GM21619 (cell line): ENCODE measurements at regions not wholly inside any gene's neighbourhood (a gene's known extent, or its start where the extent isn't known, plus 50 kb on each side); places are given as distances from the start of the nearest gene placed in this dataset.

ENCODE experiments used
- ATAC-seq: cut with Tn5 transposase; IDR thresholded peaks from one replicate; pipeline ENCODE4 v1.9.1; 2021; ENCODE audit not compliant: unreplicated experiment

- no peak for ATAC-seq
These were observed 143.3 kb upstream of the TMTC4 start for GRCh38 chr13:100817928-100818327.

GRCh38 chr13:100815476-100816046 is 141.0 kb upstream of the TMTC4 start:
- no peak for ATAC-seq

- ATAC-seq = no peak
These were observed 138.5 kb upstream of the TMTC4 start for GRCh38 chr13:100812982-100813584.

- no peak for ATAC-seq
These were observed 137.3 kb upstream of the TMTC4 start for GRCh38 chr13:100811928-100812327.

- no peak for ATAC-seq
These were observed 136.7 kb upstream of the TMTC4 start for GRCh38 chr13:100811024-100811865.

GRCh38 chr13:100810481-100810880 is 135.9 kb upstream of the TMTC4 start:
- ATAC-seq = no peak

GRCh38 chr13:100809856-100810255 is 135.3 kb upstream of the TMTC4 start:
- ATAC-seq = no peak

GRCh38 chr13:100809129-100809390 is 134.5 kb upstream of the TMTC4 start:
- ATAC-seq = no peak

- ATAC-seq = no peak
These were observed 133.9 kb upstream of the TMTC4 start for GRCh38 chr13:100808330-100809128.

GRCh38 chr13:100803091-100803490 is 128.5 kb upstream of the TMTC4 start:
- ATAC-seq = no peak

- no peak for ATAC-seq
These were observed 125.8 kb upstream of the TMTC4 start for GRCh38 chr13:100800283-100800875.

- no peak for ATAC-seq
These were observed 124.3 kb upstream of the TMTC4 start for GRCh38 chr13:100798739-100799361.

GRCh38 chr13:100797921-100798320 is 123.3 kb upstream of the TMTC4 start:
- ATAC-seq = no peak

GRCh38 chr13:100796463-100796862 is 121.9 kb upstream of the TMTC4 start:
- ATAC-seq = no peak

GRCh38 chr13:100794575-100794974 is 120.0 kb upstream of the TMTC4 start:
- ATAC-seq = no peak

- ATAC-seq = no peak
These were observed 115.8 kb upstream of the TMTC4 start for GRCh38 chr13:100790405-100790804.

GRCh38 chr13:100789968-100790367 is 115.4 kb upstream of the TMTC4 start:
- ATAC-seq = peak; percentile 96

- ATAC-seq = no peak
These were observed 114.9 kb upstream of the TMTC4 start for GRCh38 chr13:100789481-100789880.

GRCh38 chr13:100789025-100789424 is 114.4 kb upstream of the TMTC4 start:
- no peak for ATAC-seq

GRCh38 chr13:100788540-100788939 is 113.9 kb upstream of the TMTC4 start:
- ATAC-seq = no peak

GRCh38 chr13:100787899-100788298 is 113.3 kb upstream of the TMTC4 start:
- ATAC-seq = no peak
